H9 (cell line): ENCODE measurements at regions not wholly inside any gene's neighbourhood (a gene's known extent, or its start where the extent isn't known, plus 50 kb on each side); places are given as distances from the start of the nearest gene placed in this dataset.

ENCODE experiments used
- DNase-seq: peaks from one replicate; pipeline ENCODE4 v3.0.0-alpha.2; 2017
- H2AFZ ChIP-seq: one replicate; pipeline ENCODE4 v1.6.1; 2013; ENCODE audit warnings: mild to moderate bottlenecking, low read length, control low read depth, moderate library complexity
- H2AK5ac ChIP-seq: 2 replicates; pipeline ENCODE4 v1.6.1; 2013; ENCODE audit warnings: low read length, control low read depth, mixed read lengths; ENCODE audit not compliant: insufficient read length
- H2BK120ac ChIP-seq: one replicate; pipeline ENCODE4 v1.6.1; 2013; ENCODE audit warnings: low read depth, mild to moderate bottlenecking, low read length, control low read depth, inconsistent platforms; ENCODE audit not compliant: poor library complexity, severe bottlenecking
- H2BK12ac ChIP-seq: 2 replicates; pipeline ENCODE4 v1.6.1; 2013; ENCODE audit warnings: low read length, control low read depth, mixed read lengths, low read depth; ENCODE audit not compliant: insufficient read length
- H2BK15ac ChIP-seq: 2 replicates; pipeline ENCODE4 v1.6.1; 2013; ENCODE audit warnings: low read depth, low read length, control low read depth
- H2BK20ac ChIP-seq: one replicate; pipeline ENCODE4 v1.6.1; 2013; ENCODE audit warnings: low read depth, mild to moderate bottlenecking, low read length, control low read depth, inconsistent platforms; ENCODE audit not compliant: poor library complexity, severe bottlenecking
- H2BK5ac ChIP-seq: 2 replicates; pipeline ENCODE4 v1.6.1; 2013; ENCODE audit warnings: low read length, control low read depth, mixed read lengths; ENCODE audit not compliant: insufficient read length
- H3K14ac ChIP-seq: 2 replicates; pipeline ENCODE4 v1.6.1; 2013; ENCODE audit warnings: low read length, control low read depth; ENCODE audit not compliant: insufficient read depth
- H3K18ac ChIP-seq: 2 replicates; pipeline ENCODE4 v1.6.1; 2013; ENCODE audit warnings: low read depth, mild to moderate bottlenecking, mixed read lengths, low read length, control low read depth; ENCODE audit not compliant: insufficient read length
- H3K23ac ChIP-seq: 2 replicates; pipeline ENCODE4 v1.6.1; 2013; ENCODE audit warnings: low read length, control low read depth, mixed read lengths, low read depth; ENCODE audit not compliant: insufficient read length
- H3K23me2 ChIP-seq: 2 replicates; pipeline ENCODE4 v1.6.1; 2013; ENCODE audit warnings: low read depth, mild to moderate bottlenecking, mixed read lengths, low read length, control low read depth; ENCODE audit not compliant: insufficient read length, poor library complexity, severe bottlenecking
- H3K27ac ChIP-seq: 2 replicates; pipeline ENCODE4 v1.5.1; 2013; ENCODE audit warnings: low read length, control low read depth, mixed read lengths, low read depth; ENCODE audit not compliant: insufficient read length
- H3K27me3 ChIP-seq: 2 replicates; pipeline ENCODE4 v1.6.1; 2013; ENCODE audit warnings: low read length, control low read depth, inconsistent platforms; ENCODE audit not compliant: insufficient read depth
- H3K4ac ChIP-seq: 2 replicates; pipeline ENCODE4 v1.6.1; 2013; ENCODE audit warnings: low read depth, mild to moderate bottlenecking, control low read depth, inconsistent platforms, low read length, moderate library complexity
- H3K4me1 ChIP-seq: 2 replicates; pipeline ENCODE4 v1.6.1; 2013; ENCODE audit warnings: low read length, control low read depth, inconsistent platforms; ENCODE audit not compliant: insufficient read depth
- H3K4me2 ChIP-seq: 2 replicates; pipeline ENCODE4 v1.6.1; 2013; ENCODE audit warnings: low read length, control low read depth, mixed read lengths; ENCODE audit not compliant: insufficient read length, insufficient read depth
- H3K56ac ChIP-seq: 2 replicates; pipeline ENCODE4 v1.6.1; 2013; ENCODE audit warnings: low read depth, mild to moderate bottlenecking, mixed read lengths, low read length, control low read depth; ENCODE audit not compliant: insufficient read length
- H3K79me1 ChIP-seq: 2 replicates; pipeline ENCODE4 v1.6.1; 2013; ENCODE audit warnings: low read depth, mild to moderate bottlenecking, moderate library complexity, low read length, control low read depth, inconsistent platforms; ENCODE audit not compliant: insufficient read depth, poor library complexity, severe bottlenecking
- H3K79me2 ChIP-seq: 2 replicates; pipeline ENCODE4 v1.6.1; 2013; ENCODE audit warnings: low read length, control low read depth, inconsistent platforms; ENCODE audit not compliant: insufficient read depth
- H3K9ac ChIP-seq: 2 replicates; pipeline ENCODE4 v1.6.1; 2013; ENCODE audit warnings: low read length, control low read depth, mixed read lengths; ENCODE audit not compliant: insufficient read length; ENCODE audit errors: extremely low read depth
- H3K9me3 ChIP-seq: one replicate; pipeline ENCODE4 v1.6.1; 2013; ENCODE audit warnings: low read depth, low read length, inconsistent platforms; ENCODE audit not compliant: control insufficient read depth
- H3T11ph ChIP-seq: one replicate; pipeline ENCODE4 v1.6.1; 2013; ENCODE audit warnings: mild to moderate bottlenecking, low read length, control low read depth, inconsistent platforms
- H4K20me1 ChIP-seq: one replicate; pipeline ENCODE4 v1.6.1; 2013; ENCODE audit not compliant: control insufficient read depth, insufficient read length, insufficient read depth
- H4K5ac ChIP-seq: 2 replicates; pipeline ENCODE4 v1.6.1; 2013; ENCODE audit warnings: low read depth, mild to moderate bottlenecking, mixed read lengths, low read length, control low read depth; ENCODE audit not compliant: insufficient read length
- H4K8ac ChIP-seq: replicated peaks from 2 replicates; pipeline ENCODE4 v1.6.1; 2013; ENCODE audit warnings: low read length, control low read depth, mixed read lengths, low read depth; ENCODE audit not compliant: insufficient read length
- H4K91ac ChIP-seq: 2 replicates; pipeline ENCODE4 v1.6.1; 2013; ENCODE audit warnings: low read depth, mild to moderate bottlenecking, moderate library complexity, mixed read lengths, low read length, control low read depth; ENCODE audit not compliant: insufficient read length
- H3K27ac Mint-ChIP-seq, 3 experiments: 2 replicates in 2 of 3; 3 replicates in 1 of 3; pipeline ENCODE4 v1.8.0; 2020 to 2021; ENCODE audit warnings: mixed read lengths in 3 of 3, mild to moderate bottlenecking in 1 of 3, moderate library complexity in 1 of 3
- H3K27me3 Mint-ChIP-seq: 2 replicates; pipeline ENCODE4 v1.8.0; 2021; ENCODE audit warnings: low read depth, mild to moderate bottlenecking, moderate library complexity, mixed read lengths
- H3K36me3 Mint-ChIP-seq, 3 experiments: 2 replicates in 2 of 3; 3 replicates in 1 of 3; pipeline ENCODE4 v1.8.0; 2020 to 2021; ENCODE audit warnings: low read depth in 3 of 3, mixed read lengths in 3 of 3; ENCODE audit not compliant: insufficient read depth in 1 of 3
- H3K4me1 Mint-ChIP-seq, 2 experiments: 2 replicates each; pipeline ENCODE4 v1.8.0; 2020; ENCODE audit warnings: mixed read lengths in 2 of 2
- H3K4me3 Mint-ChIP-seq, 2 experiments: 2 replicates in 1 of 2; 3 replicates in 1 of 2; pipeline ENCODE4 v1.8.0; 2020 to 2021; ENCODE audit warnings: mild to moderate bottlenecking in 2 of 2, mixed read lengths in 2 of 2, moderate library complexity in 1 of 2
- H3K9me3 Mint-ChIP-seq, 2 experiments: 2 replicates in 1 of 2; 3 replicates in 1 of 2; pipeline ENCODE4 v1.8.0; 2020; ENCODE audit warnings: mild to moderate bottlenecking in 2 of 2, mixed read lengths in 2 of 2, moderate library complexity in 1 of 2
- WGBS: extraction: QIAGEN DNeasy Blood & Tissue Kit; methylation state at CpG from one replicate; pipeline ENCODE4 v1.1.7; 2013; ENCODE audit warnings: missing lambda C conversion rate, low lambda C conversion rate, mixed read lengths; ENCODE audit not compliant: insufficient read length; ENCODE audit errors: extremely low coverage; 5-methylcytosine and 5-hydroxymethylcytosine counted together
- TF ChIP-seq, protein P1 (sequence below): fragments of 200-600 bp; sonication (generic); conservative IDR thresholded peaks from 3 replicates; pipeline ENCODE4 v1.8.0; 2021; ENCODE audit warnings: antibody characterized with exemption, mild to moderate bottlenecking

DNA sequence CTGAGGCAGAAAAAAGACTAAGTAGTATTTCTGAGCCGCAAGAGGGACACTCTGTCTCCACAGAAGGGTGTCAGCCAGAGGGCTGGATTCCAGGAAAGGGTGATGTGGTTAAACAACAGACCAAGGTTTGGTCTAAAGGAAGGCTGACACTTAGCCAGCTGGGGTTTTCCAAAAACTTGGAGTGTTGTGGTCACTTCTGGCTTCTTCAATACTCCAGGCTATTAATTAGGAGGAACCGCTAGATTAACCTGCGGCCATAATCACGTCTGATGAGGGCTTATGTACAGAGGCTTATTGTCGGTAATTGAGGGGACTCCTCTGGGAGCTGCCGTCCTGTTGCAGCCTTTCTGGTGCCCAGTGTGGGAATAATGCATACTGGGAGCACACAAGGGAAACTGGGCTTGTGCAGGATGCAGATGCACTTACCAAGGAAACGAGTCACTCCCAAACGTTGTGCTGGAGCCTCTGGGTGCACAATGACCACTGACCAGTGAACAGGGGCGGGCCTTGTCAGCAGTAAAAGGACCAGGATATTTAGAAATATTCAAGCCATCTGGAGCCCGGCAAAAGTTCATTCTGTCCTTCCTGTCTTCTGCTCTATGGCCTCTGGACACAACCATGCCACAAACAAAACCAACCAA lies 70.2 kb upstream of the TUT7 start:
- Histone ChIP-seq H2BK5ac (no peak overlapping the region), H4K8ac (no peak overlapping the region), H3T11ph (no peak overlapping the region), H3K4me2 (no peak overlapping the region), H3K27me3 (no peaks in the 10 kb centered on the region), H4K5ac (no peak overlapping the region), H3K79me1 (no peaks in the 10 kb centered on the region), H3K4me1 (no peaks in the 10 kb centered on the region), H3K4ac (no peak overlapping the region), H3K14ac (no peak overlapping the region), H3K23ac (no peak overlapping the region), H3K23me2 (no peaks in the 10 kb centered on the region), H3K9ac (no peak overlapping the region), H4K20me1 (no peaks in the 10 kb centered on the region), H3K18ac (no peak overlapping the region), H3K9me3 (no peaks in the 10 kb centered on the region), H2BK120ac (no peak overlapping the region), H2BK12ac (no peak overlapping the region), H3K27ac (no peak overlapping the region), H4K91ac (no peak overlapping the region), H2BK20ac (no peak overlapping the region), H2AK5ac (no peak overlapping the region), H2AFZ (no peak overlapping the region), H2BK15ac (no peak overlapping the region), H3K56ac (no peak overlapping the region), H3K79me2 (no peaks in the 10 kb centered on the region; the same call in 1 of the 2 replicates)
- peaks cover 2 to 4% of the 10 kb centered on the region in 2 experiments; a peak in 3 of 4 replicates for H3K4me1 Mint-ChIP-seq
- H3K4me3 Mint-ChIP-seq: no peak overlapping the region
- H3K36me3 Mint-ChIP-seq: no peaks in the 10 kb centered on the region
- H3K9me3 Mint-ChIP-seq: no peaks in the 10 kb centered on the region
- TF ChIP-seq, protein P1, sequence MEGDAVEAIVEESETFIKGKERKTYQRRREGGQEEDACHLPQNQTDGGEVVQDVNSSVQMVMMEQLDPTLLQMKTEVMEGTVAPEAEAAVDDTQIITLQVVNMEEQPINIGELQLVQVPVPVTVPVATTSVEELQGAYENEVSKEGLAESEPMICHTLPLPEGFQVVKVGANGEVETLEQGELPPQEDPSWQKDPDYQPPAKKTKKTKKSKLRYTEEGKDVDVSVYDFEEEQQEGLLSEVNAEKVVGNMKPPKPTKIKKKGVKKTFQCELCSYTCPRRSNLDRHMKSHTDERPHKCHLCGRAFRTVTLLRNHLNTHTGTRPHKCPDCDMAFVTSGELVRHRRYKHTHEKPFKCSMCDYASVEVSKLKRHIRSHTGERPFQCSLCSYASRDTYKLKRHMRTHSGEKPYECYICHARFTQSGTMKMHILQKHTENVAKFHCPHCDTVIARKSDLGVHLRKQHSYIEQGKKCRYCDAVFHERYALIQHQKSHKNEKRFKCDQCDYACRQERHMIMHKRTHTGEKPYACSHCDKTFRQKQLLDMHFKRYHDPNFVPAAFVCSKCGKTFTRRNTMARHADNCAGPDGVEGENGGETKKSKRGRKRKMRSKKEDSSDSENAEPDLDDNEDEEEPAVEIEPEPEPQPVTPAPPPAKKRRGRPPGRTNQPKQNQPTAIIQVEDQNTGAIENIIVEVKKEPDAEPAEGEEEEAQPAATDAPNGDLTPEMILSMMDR: no peak
- WGBS: no CpG with 5 or more reads among the region's 10 CpGs
- H3K27me3 Mint-ChIP-seq: peaks cover 28% of the 10 kb centered on the region
- no peak for DNase-seq
- H3K27ac Mint-ChIP-seq: peak overlapping the region in 1 of 3 experiments; percentile 31; a peak in 2 of 7 replicates
